ENCODE measurements at regions not wholly inside any gene's neighbourhood (a gene's known extent, or its start where the extent isn't known, plus 50 kb on each side); places are given as distances from the start of the nearest gene placed in this dataset.
"Not testable (repeated sequence)": the region's sequence is repeated elsewhere in the genome, so short reads cannot be mapped to it uniquely, and the experiment has no call there.

DNA sequence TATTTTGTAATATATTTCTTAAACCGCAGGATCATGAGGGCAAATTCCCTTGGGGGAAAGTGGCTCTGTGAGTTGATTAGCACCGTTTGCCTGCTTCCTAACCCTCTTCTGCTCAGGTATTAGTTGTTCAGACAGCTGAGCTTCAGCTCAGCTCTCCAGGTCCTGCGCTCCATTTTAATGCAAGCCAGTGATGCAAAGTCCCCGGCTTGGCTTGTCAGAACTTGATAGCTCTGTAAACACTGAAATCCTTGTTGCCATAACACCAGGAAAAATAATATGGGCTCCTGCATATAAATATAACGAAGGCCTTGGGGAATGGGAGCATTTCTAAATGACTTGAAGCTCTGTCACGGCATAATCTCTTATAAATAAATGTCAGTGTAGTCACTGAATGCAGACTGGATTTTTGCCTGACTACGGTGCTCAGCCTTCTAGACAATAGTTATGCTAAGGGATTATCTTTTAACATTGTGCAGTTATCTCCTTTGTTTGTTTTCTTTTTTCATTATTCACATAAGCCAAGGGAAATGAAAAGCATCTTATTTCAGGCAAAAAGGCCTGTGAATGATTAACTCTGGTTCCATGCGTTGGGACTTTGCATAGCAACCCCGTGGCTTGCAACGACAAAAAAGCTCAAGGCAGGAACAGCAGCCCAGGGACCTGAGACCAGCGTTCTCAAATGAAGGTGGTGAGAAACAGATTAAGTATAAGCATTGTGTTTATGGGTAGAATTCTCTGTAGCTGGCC, 253.2 kb downstream of the SPRY1 start:
- no peak for DNase-seq

DNA sequence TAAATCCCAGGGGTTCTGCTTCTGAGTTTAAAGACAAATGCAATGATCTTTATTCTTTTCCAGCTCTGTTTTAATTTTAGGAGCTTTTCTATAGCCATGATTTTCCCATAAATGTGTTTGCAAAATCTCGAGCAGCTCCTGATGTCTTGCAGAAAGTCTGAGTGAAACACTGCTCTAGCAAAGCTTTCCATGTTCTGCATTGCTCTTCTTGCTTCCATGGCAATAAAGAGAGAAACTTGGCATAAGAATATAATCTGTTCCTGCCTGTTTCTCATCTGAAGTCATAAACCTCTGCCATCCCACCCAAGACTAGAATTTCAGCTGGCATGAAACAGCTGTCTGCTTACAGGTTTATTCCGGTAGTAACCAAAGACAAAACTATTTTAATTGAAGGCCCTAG, 254.5 kb downstream of the SPRY1 start:
- no peak for DNase-seq

DNA sequence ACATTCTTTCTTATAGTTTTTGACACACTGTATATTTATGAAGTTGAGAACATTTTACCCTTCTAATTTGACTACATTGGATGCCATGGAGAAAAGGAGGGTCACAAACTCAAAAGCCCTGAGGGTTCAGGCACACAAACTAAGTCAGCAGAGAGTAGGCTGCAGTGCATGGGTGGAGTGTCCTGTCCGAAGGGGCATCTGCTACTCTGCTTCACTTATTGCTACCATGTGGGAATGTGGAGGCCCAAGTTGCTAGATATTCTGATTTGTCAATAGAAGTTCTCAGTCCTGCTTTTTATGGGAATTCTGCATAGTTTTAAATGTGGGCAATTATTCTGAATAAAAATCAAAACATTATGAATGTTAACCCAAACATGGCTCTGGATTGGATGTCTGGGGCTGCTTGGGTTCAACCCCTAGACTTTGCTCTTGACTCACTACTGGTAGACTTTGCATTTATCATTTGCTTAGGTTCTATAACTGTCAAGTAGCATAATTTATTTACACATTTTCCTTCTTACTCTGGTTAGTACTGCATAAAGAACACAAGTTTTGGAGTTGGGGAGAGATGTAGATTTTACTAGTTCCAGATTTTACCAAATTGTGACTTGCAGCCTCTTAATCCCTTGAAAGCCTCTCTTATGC, 255.1 kb downstream of the SPRY1 start:
- DNase-seq: no peak

DNA sequence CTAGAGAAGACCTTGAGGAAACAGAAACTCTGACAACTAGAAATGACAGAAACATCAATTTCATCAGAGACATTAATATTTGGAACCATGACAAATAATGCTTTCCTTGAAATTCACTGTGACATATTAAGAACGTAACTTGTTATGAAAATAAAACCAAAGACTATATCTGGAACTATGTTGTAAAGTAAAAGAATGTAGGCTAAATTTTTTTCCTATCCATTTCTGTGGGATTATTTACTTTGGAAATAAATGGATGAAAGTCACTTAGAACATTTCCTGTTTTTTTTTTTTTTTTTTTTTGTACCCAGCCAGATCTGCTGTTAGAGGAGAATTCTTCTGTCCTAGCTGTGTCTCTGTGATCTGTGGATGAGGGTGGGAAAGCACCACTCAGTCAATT, 255.9 kb downstream of the SPRY1 start:
- DNase-seq: no peak

DNA sequence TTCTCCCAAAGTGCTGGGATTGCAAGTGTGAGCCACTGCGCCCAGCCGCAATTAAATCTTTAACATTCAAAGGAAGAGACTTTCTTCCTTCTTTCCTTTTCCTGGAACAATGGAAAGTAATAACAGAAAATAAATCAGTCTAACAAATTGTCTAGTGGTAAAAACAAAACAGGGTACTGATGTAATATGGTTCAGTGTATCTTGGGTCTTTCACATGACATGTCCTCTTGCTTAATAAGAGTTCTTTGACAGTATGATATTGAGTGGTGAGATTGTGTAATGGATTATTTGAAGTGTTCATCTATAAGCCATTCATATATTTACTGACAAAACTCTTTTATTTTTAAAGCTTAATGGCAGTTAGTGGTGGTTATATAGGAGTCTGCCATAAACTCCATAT, 256.6 kb downstream of the SPRY1 start:
- DNase-seq: no peak

DNA sequence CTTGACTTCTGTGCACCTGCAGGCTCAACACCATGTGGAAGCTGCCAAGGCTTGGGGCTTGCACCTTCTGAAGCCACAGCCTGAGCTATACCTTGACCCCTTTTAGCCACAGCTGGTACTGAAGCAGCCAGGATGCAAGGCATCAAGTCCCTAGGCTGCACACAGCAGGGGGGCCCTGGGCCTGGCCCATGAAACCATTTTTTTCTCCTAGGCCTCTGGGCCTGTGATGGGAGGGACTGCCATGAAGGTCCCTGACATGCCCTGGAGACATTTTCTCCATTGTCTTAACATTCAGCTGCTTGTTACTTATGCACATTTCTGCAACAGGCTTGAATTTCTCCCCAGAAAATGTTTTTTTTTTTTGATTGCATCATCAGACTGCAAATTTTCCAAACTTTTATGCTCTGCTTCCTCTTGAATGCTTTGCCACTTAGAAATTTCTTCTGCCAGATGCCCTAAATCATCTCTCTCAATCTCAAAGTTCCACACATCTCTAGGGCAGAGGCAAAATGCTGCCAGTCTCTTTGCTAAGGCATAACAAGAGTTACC, 260.2 kb downstream of the SPRY1 start:
- not testable (repeated sequence) for DNase-seq

DNA sequence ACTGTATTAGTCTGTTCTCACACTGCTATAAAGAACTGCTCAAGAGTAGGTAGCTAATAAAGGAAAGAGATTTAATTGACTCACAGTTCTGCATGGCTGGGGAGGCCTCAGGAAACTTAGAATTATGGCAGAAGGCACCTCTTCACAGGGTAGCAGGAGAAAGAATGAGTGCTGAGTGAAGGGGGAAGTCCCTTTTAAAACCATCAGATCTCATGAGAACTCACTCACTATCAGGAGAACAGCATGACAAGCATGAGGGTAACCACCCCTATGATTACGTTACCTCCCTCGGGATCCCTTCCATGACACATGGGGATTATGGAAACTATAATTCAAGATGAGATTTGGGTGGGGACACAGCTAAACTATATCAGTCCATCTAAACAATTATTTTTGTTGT, 261.0 kb downstream of the SPRY1 start:
- not testable (repeated sequence) for DNase-seq

DNA sequence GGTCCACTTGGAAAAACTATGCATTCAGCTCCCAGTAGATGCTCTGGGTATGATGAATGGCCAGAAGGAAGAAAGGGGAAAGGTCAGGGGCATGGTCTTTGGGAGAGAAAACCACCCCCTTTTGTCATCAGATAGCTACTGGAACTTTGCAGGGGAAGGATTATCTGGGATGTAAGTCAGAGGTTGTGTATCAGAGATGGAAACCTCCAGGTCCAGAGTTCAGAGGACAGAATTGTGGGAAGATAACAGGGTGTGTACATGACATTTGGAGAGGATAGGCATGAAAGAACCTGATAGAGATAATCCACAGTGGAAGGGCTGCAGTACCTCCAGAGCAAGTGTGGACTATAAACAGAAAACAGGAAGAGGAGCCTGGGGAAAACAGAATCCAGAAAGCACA, 262.7 kb downstream of the SPRY1 start:
- DNase-seq: no peak

DNA sequence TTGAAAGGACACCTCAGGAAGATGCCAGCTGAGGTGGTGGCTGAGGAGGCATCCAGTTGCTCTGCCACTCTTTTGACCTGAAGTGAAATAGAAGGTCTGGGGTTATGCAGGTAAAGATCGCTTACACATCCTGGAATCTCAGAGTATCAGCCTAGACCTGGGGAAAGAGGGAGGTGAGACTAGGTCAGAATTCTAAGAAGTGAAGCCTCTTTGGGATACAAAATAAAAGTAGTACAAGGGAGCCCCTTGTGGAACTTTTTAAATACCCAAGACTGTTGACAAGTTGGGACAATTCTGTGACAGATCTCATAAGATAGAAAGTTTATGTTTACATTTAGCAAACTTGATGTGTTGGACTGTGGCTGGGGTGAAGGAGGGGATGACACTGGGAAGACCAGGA, 263.1 kb downstream of the SPRY1 start:
- DNase-seq: peak; percentile 3

DNA sequence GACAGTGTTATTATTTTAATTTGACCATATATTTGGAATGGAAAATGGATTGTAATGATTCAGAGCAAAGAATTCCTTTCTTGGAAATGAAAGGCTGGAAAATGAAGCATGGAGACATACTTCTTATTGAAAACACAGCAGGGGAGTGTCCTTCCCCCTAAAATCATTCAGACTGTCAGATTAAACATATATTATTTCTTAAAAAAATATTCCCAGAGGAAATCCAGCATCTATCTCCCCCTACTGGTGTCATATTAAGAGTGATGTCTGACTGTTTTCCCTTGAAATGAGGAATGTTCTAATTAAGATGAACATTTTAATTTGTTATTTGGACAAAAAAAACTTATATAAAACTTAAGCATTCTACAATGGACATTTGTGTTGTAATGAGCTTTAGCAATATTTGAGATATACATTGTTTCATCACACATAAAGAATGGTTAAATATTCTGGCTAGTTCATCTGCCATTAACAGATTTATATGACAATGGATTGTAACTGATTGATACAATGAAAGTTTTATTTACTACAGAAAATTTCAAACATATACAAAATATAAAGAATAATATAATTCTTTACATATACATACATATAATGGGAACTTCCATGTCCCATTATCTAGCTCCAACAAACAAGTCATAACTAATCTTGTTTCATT, 264.6 kb downstream of the SPRY1 start:
- DNase-seq: no peak

DNA sequence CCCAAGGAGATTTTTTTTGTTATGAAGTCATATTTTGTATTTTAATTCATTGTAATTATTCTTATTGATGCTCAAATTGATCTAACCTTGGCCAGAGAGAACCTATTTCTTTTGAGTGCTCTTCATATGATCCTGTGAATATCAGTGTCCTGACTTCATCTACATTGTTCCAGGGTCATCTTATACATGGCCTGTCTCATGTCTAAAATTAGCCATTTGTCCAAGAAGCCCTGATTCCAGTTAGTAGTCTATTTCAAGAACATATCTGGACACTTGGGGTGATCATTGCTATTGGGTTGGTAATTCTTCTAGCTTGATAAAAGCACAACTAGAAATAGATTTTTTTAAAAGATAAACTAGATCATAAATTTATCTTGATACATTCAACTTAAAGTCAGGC, 266.2 kb downstream of the SPRY1 start:
- no peak for DNase-seq

DNA sequence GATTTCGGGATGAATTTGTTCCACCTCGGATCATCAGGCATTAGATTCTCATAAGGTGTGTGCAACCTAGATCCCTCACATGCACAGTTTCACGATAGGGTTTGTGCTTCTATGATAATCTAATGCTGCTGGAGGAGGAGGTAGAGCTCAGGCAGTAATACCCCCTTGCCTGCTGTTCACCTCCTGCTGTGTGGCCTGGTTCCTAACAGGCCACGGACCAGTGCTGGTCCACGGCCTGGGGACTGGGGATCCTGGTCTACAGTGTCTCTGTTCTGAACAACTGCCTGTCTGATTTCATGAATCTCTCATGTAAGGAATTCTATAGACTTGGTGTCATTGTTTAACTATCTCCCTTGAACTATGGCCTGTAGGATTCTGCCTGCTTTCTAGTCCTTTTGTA, 269.9 kb downstream of the SPRY1 start:
- no peak for DNase-seq

DNA sequence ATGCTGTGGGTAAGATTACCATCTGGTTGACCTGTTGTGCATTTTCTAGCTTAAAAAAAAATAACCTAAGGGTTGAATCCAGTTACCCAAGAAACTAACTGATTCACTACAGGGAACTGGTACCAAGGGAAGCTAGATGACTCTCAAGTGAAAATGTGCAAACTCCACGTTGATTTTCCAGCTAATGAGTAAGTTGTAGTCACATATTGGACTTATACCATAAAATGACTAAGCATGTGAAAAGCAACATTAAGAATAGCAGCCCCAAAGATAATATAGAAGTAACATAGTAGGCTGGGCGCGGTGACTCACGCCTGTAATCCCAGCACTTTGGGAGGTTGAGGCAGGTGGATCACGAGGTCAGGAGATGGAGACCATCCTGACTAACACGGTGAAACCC, 270.9 kb downstream of the SPRY1 start:
- no peak for DNase-seq

DNA sequence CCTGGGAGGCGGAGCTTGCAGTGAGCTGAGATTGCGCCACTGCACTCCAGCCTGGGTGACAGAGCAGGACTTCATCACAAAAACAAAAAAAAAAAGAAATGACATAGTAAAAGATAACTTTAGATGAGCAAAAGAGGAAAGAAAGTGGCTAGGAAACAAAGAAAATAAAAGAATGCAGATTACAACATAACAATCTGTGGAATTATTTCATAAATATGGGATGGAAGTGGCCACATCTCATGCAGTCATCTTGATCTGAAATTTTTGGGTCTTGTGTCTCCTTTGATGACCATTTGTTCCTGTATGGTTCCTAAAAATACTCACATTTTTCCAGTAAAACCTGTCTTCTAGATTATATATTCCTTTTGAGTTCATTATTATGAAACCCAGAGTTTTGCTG, 271.4 kb downstream of the SPRY1 start:
- DNase-seq: no peak

DNA sequence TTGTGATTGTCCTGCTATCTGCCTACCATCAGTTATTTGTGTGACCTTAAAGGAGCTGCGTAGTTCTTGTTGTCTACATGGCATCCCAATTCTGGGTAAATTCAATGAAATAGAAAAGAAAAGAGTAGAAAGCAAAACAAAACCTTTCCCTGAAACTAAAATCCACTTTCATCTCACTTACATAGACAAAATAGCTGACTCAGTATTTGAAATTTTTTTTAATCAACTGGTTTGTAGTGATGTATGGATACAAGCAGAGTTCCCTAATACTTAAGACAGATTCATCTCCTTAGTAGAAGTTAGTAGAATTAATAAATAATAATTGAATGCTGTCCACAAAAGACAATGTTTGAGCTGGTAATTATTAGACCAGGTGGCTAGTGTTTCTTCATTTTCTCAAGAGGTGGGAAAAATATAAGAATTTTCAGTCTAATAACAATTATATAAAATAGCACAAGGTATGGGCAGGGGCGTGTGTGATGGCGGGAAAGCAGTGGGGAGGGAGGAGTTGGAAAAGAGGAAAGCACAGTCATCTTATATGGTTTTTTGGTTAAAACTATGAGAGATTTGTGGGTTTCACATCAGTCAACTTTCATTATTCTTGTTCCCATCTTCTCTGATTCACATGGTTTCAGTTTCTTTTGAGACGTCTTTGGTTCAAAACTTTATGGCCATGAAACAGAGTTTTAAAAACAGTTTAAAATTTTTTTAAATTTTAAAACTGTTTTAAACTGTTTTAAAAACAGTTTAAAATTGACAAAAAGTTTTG, 275.2 kb downstream of the SPRY1 start:
- no peak for DNase-seq

DNA sequence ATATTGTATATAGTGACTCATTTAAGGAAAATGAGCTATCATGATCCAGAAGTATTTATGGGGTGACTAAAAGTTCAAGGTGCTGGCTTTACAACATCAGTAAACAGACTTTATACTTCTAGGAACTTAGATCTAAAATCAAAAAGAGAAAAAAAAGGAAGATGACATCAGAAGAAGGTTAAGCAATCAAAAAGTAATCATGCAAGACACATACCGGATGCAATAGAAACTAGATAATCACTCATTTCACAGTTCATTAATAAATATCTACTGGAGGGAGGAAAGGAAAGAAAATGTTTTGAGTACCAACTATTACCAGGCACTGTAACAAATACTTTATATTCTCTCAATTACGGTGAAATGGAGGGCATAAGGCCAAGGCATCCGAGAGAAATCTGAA, 276.4 kb downstream of the SPRY1 start:
- DNase-seq: no peak

DNA sequence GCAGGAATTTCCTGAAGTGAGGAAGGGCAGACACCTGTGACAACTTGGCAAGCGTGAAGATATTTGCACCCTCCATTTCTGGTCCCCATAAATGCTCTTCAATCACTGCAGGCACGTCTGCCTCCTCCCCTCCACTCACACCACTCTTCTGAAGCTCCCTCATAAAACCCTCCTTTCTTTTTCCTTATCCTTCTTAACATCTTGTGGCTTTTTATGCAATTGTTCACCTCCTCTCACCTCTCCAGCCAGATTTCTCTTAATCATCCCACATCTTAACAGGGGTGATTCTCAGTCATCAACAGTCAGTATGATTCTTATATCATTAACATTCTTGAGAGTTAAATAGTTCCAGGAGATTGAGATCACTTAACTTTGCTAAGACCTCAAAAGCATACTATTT, 277.4 kb downstream of the SPRY1 start:
- no peak for DNase-seq

DNA sequence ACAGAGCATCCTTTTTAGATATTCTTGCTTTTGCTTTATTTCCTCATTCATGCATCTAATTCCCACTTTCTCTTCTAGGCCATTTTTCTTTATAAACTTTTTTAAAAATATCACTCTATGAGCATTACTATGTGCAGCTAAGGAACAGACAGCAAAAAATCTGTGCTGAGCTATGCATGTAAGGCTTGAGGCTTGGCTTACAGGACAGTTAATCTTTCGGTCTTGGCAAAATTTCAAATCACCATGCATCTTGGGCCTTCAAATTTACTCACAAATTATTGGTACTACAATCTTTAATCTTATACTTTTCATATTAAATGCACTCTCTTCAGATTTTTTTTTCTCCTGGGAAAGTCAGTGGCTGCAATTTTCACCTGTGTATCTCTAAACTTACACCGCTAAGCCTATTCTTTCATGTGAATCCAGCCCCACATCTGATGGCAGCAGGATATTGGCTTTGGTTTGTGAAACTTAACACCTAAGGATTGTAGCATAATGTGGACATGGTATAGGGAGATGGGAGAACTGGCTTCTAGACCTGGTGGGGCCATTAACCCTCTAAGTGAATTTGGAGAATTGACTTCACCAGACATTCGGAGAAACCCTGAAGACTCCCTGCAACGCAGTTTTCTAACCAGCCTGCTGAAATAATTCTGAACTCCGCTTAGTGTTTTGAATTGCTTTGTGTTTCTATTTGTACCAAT, 278.3 kb downstream of the SPRY1 start:
- DNase-seq: no peak

DNA sequence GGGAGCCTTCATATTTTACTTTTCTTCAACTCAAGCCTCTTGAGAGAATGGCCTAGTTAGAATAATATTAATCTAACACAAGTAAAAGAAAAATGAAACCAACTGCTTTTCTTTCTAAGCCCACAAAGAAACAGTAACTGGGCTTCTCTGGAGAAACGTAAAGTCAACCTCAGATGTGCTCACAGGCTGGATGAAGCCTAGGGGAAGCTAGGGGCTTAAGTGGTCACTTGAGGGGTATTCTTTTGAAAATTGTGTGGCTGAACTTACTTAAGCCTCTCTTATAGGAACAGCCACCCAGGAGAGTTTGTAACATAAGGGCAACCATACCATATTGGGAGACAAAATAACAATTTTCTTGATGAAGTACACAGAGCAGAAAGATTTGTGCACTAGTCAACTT, 279.0 kb downstream of the SPRY1 start:
- no peak for DNase-seq

DNA sequence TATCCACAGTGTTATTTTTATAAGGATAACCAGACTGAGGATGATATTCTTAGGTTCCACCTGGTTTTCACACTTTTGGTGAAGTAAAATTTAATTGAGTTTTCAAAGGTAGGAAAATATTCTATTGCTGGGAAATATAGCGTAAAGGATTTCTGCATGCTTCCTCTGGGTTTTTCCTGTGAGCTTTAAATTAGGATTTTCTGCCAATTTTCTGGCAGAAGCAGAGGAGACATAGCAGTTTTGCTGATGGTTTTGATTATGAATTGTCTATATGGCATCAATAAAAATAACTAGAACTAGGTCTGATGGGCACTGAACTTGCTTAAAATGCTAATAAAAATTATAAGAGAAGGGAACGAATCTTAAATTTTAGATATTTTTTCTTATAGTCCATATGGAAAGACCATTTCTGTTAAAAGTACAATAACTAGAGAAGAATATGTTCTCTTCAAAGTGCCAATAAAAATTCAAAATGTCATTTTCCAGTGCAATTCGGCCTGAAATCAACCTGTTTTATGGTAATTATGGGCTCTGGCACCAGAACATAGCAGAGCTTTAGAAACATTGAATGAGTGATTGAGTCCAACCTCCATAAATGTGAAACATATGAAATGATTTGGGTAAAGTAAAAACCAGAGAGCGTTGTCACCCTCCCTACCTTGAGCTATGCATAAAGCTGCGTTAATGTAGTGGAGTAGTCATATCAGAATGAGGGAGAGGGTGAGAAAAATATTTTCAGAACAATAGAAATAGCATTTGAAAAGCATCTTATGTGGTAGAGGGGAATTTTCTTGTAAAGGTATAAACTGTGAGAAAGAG, 279.7 kb downstream of the SPRY1 start:
- no peak for DNase-seq

DNA sequence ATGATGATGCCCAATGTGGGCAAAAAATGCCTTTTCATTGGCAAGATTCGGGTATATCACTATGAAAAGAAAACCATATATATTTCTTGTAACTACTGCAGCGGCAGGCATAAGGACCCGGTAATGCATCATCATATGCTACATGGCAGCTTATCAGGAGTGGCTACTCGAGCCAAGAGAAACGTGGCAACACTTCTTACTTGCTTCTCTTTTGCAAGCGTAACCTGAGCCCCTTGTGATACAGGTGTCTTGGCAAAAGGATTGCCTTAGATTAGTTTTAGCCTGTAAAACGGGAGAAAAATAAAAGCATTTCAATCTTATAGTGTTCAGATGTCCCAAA, 280.3 kb downstream of the SPRY1 start:
- DNase-seq: no peak

DNA sequence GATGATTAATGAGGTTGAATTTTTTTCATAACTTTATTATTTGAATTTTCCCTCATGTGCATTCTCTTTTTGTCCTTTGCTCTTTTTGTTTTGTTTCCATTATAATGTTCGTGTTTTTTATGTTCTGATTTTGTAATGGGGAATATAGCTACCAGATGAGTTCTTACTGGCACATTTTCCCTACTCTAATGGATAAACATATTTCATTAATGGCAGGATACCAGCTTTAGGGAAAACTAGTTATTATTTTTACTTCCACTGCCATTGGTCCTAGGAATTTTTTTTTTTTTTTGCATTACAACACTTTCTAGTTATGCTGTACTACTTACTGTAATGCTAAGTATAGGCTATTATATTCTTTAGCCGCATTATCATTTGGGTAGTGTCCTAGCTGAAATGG, 286.3 kb downstream of the SPRY1 start:
- no peak for DNase-seq

All from CD4-positive, alpha-beta T cell treated with Interleukin-21 for 1 hour (primary cell).